NCI-H2029 treated with DMSO at 0.1 percent for 48 hours (cell line): ENCODE measurements at regions not wholly inside any gene's neighbourhood (a gene's known extent, or its start where the extent isn't known, plus 50 kb on each side); places are given as distances from the start of the nearest gene placed in this dataset.

Experiments
- DNase-seq: peaks from one replicate; lab custom pipeline; 2025; lab: John Stamatoyannopoulos, UW

DNA sequence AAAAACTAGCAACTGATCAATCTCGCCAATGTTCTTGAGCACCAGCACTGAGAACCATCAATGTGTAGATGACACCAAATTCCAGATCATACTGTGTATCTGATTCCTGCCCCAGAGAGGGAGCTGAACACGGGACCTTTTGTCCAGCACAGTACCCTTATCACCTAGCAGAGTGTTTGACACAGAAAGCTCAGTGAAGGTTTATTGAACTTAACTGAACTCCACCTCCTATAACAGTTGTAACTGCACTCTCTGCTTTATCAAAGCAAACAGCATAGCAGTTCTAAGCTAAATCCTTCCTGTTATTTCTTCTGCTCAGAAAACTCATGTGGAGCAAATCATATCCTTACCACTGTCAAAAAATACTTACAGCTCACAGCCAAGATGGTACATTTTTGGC, 183.4 kb upstream of the SLCO3A1 start:
- DNase-seq, result no peak

DNA sequence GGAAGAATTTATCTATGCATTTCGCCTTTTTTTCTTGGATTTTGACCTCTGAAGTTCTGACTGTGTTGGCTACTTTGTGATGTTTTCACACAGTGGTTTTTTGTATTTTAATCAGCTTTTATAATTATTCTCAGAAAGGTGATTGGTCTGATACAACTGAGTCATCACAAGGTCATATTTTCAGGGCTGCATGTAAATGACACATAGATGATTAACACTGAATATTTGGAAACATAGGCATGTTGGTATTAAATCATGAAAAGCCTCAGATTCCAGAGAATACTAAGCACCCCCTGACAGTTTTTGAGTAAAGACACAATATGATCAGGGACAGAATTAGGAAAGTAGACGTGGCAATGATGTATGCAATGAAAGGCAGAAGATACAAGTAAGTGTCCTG, 175.5 kb upstream of the SLCO3A1 start:
- no peak for DNase-seq

DNA sequence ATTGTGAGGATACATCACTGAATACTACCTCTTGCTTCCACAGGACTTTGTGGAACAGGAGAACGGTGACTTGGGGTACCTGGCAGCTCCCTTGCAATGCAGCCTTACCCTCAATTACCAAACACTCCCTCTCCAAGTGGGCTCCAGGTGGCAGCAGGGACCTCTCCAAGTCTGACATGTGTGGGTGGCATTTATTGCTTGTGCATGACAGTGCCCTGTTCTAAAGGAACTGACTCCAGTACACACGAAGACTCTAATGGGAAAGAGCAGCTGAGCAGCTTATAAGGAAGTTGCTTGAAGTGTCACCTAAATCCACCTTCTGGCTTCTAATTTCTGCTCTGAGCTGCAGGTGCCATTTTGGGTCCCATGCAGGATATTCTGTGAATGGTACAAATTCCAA, 174.1 kb upstream of the SLCO3A1 start:
- DNase-seq, result no peak

DNA sequence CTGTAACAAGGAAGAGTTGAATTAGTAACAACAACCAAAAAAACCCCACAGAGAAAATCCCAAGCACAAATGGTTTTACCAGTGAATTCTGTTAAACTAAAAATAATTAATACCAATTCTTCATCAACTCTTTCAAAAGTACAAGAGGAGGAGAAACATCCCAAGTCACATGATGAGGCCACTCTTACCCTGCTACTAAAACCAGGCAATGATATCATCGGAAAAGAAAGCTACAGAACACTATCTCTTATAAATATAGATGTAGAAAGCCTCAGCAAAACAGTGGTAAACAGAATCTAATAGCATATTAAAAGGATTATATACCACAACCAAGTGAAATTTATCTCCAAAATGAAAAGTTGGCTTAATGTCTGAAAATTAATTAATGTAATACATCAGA, 168.1 kb upstream of the SLCO3A1 start:
- no peak for DNase-seq

DNA sequence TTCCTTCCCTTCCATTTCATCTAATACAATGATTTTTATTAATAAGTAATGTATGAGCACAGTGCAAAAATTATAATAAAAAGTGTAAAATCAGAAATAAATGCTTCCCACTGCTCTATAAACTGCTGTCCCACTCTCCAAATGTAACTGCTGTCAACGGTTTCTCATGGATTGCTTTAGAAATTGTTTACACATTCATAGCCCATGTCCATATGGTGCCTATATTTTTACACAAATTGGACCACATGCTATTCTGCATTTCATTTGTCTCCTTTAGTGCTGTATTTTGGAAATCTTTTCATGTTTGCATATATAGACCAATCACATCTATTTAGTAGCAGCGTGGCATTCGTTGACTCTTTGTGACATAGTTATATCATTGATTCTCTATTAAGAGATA, 164.7 kb upstream of the SLCO3A1 start:
- no peak for DNase-seq

DNA sequence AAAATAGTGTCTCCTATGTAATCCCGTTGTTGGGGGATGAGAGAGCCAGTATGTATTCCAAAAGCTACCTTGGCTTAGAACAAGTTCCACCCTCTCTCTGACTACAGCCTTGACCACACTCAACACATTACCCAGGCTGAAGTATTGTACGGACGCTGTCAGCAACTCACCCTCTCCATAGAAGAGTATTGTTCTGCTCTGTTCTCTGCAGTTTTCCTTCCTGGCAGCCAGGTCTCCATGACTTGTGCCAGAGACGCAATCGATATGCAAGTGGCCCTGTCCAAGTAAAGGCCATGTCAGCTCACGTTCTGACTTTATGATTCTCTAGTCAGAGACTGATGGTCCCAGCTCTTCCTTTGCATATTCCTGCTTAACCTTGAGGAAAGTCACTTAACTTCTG, 164.1 kb upstream of the SLCO3A1 start:
- no peak for DNase-seq

DNA sequence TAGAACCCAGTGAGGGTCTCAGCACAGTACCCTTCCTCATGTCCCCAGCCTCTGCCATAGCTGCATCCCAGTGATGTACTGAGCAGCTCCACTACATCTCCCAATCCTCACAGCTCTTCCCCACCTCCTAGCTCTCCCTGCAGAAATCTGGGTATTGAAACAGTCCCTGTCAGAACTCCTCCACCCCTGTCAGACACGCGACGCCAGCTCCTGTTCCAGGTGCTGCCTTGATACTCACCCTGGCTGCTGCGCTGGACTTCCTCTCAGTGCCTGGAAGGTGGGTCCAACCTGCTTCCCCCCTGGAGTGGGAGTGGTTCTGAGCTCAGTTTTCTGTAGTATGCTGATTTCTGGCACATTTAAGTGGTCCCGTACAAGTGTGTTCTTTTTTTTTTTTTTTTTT, 160.9 kb upstream of the SLCO3A1 start:
- DNase-seq, result no peak

DNA sequence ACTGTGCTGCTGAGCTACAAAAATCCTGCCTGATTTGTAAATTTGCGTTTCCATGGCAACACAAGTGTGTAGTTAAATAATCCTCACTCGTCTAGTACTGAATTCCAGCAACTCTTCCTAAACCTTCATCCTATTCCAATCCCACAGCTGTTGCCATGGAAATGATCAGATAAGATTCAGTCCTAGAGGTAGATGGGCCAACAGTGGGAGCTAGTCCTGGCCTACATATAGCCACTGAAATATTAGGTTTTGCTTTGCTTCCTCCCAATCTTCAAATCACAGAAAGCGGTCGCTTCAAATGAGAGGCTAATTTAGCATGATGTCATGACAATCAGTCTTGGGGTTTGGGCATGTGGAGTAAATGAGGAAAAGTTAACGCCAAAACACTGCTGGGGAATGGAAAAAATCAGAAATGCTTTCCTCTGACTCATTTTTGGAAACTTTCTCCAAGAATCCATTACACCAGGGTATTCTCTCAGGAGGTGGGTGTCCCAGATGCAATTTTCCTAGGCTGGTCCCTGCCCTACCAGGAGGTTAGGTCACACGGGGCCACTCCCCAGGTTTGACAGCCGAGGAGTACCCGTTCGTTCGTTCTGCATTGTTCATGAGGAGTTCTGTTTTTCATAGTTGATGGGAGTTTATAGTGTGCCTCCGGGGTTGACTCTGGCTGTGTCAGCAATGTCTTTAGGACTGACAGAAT, 159.2 kb upstream of the SLCO3A1 start:
- no peak for DNase-seq

DNA sequence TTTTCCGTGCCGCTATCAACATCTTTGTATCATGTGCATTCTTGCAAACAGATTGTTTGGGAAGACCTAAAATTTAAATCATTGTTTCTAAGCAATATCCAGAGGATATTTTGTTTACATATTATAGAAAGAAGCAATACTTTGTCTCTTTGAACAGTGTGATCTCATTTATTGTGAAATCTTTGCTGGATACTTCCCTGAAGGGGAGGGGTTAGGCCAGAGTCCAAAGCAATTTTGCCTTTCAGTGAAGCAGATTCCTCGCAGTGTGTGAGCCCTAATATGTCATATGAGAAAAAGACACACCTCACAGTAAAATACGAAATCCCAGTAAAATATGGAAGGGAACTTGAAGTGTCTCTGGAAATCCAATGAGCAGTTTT, 158.7 kb upstream of the SLCO3A1 start:
- DNase-seq, result no peak

DNA sequence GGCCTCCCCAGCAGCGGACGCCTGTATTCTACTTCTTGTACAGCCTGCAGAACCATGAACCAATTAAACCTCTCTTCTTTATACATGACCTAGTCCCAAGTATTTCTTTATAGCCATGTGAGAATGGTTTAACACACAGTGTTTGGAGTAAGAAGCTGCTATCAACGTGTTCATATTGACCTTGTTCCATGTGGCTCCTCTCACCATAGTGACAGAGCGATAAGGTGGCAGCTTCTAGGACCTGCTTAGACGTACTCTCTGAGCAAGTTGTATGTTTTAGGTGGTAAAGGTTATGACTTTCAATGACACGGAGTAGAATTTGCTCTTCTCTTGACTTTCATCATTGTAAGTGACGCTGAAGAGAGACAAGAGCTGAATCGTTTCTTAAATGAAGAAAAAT, 157.7 kb upstream of the SLCO3A1 start:
- DNase-seq, result no peak

DNA sequence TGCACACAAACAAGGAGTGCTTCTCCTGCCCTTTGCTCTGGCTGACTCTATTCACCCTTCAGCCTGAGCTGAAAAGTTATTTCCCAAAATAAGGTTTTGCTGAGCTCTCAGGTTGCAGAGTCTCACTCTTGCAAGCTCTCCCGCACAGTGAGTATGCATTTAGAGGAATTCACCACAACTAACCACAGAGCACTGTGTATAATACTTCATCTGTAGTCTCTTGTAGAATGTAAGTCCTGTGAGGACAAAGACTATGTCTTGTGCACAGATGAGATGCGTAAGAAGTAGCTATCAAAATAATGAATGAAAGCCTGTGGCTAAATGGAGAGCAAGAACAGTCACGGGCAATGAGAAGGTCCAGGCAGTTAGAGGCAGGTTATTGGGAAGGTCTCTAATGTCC, 156.5 kb upstream of the SLCO3A1 start:
- DNase-seq, result no peak

DNA sequence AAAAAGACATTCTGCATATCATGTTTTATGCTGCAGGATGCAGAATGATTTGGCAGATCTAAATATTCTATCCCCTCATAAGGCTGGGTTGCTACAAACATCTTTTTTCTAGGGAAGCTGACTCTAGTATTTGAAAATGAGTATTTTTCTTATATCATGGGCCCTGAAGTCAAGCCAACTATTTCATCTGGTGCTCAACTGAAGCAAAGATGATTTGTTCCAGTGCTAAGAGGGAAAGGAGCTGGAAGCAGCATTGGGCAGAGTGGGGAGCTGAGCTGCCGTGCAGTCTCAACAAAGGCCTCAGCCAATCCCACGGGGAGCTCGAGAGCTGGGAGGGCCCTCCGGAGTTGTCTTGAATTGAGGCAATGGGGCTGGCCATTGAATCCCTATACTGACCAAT, 155.3 kb upstream of the SLCO3A1 start:
- DNase-seq, result no peak

DNA sequence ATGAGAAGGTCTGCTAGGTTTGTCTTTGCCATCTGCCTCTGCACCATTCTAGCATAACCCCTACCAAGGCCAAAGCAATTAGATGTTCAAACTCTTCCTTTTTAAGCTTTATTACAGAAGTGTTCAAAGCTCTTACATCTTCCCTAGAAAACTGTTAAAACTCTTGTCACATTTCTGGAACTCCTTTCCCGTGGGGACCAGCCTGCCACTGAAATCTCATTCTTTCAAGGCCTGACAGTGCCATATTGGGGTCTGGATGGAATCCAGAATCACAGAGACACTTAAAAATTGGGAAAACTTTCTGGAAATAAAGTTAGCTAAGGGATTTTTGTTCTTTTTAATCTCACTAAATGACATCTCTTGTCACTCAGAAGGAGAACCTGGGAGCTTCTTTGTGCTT, 153.8 kb upstream of the SLCO3A1 start:
- no peak for DNase-seq

DNA sequence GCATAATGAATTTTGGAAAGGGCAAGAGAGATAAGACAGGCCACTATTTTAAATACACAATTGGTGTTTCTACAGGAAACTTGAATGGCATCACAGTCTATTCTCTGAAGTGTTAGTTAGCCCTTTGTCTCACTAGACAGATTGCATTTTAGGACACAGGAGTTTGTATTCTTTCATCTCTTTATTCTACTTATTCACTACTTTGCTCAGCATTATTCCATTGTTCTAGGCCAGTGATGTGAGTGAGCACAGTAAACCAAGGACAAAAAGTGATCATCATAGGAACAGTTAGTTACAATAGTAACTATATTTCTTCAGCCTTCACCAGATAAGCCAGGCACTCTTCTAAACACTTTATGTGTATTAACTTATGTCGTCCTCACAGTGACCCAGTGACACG, 150.2 kb upstream of the SLCO3A1 start:
- no peak for DNase-seq

DNA sequence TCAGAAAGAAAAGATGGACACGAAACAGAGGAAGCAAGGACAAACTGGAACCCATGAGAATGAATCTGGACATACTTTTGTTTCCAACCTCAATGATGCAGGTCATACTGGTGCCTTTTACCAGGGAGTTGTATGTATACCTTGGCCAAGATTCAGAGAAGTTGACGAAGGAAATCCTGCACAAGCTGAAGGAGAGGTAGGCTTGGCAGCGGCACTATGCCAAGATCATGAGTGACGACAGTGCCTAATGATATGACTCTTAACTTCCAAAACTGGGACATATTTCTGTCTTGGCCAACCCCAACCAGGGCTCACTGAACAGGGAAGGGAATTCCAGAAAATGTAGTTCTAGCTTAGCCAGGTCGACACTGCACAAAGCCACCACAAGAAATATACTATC, 149.2 kb upstream of the SLCO3A1 start:
- DNase-seq, result no peak

DNA sequence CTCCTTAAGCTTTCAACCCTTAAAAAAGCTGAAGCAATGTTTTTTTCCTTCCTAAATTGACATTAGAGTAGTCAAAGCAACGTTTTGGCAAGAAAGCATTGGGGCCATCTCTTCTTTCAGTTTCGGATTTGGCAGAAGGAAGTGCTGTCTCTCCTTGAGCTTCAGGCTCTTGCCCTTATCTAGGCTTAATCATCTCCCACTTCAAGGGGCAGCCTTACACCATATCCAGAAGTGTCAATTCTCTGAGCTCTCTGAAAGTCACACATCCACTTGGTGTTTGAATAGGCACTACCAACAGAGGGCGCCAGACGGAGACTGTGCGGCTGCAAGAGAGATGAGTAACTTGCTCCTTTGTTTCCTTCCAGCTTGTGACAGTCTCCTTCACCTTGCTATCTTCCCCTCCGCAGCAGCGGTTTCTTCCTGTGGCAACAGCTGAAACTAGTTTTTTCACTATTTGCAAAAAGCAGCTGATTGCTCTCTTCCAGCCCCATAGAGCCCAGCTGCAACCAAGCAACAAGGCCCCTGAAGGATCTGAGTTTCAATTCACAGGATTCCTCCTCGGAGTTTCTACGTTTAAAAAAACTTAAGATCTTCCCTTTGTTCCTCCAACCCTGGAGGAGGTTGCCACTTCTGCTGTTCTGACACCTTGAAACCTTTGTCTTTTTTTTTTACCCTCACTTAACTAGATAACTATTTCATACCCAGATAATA, 147.0 kb upstream of the SLCO3A1 start:
- DNase-seq, result peak; percentile 15

DNA sequence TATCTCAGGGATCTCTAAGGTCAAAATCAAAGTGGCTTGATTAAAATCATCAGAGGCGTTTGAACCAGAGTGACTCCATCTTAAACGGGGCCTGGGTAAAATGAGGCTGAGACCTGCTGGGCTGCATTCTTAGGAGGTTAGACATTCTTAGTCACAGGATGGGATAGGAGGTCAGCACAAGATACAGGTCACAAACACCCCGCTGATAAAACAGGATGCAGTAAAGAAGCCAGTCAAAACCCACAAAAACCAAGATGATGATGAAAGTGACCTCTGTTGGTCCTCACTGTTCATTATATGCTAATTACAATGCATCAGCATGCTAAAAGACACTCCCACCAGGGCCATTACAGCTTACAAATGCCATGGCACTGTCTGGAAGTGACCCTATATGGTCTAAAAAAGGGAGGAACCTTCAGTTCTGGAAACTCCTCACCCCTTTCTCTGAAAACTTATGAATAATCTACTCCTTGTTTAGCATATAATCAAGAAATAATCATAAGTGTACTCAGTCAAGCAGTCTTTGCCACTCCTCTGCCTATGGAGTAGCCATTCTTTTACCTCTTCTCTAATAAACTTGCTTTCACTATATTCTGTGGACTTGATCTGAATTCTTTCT, 143.3 kb upstream of the SLCO3A1 start:
- DNase-seq, result no peak

DNA sequence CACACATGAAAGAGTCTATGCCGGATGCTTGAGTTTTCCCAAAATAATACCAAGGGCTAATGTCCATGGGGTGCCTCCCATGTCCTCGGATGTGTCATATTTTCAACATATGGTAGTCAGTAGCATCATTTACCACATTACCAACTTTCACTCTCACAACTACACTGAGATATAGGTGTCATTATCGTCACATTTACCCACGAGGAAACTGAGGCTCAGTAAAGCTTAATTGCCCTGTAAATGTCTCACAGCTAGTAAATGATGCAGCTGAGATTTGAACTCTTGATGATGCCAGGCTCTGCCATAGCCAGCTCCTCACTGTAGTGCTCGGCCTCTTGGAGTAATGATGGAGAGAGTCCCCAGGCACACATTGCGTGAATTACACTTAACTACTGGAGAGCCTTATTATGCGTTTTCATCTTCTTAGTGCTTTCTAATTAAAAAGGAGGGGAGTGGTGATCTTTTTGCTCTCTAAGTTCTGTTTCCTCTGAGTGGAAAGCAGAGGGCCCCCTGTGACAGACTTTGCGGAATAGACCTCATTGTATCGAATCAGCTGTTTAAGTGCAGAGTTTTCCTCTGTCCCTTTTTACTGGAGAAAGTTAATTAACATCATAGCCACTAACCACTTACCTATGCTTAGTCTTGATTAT, 142.0 kb upstream of the SLCO3A1 start:
- no peak for DNase-seq

DNA sequence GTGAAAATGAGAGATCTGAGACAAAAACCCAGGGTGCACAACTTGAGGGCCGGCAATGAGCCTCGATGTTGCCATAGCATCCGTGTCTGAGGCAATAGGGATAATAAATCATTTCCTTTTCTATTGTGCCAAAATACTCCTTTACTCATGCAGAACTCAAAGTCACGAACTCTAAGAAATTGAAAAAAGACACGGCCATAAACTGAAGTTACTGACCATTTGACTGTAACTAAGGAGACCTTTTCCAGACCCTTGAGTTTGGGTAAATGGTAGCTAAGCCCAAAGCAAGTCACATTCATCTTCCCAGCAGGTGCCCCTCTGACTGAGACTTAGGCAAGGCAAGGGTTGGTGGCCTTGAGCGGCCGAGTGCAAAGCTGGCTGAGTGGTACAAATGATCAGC, 141.2 kb upstream of the SLCO3A1 start:
- no peak for DNase-seq

DNA sequence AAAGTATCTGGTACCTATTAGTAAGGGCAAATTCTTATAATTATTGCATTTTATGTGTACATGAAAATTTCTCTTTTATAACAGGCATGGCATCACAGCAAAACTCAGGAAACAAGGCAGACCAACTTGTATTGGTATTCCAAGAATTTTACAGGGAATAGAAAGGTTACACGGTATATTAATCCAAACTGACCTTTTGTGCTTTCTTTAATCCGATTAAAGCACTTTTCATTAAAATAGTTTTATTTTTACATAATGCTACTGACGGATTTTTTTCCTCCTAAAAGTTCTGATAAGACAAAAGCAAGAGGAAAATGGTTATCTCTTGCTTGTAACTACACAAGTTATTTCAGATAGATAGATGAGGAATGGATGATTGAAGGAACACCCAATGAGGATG, 137.0 kb upstream of the SLCO3A1 start:
- DNase-seq, result no peak

DNA sequence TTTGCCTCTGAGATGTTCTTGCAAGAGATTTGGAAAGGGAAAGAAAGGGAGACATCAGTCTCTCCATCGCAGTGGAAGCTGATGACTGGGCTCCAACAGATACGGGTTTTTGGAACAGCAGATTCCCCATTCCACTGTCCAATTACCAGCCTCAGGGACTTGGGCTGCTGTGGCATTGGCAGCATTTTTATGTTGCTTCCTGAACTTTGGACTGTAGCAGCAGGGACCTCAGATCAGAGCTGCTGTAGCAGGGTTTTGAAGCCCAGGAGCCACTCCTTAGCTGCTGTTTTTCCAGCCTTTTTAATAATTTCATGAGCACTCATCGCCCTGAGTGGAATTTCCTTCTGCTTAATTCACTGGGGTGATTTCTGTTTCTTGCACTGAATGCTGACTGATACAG, 135.7 kb upstream of the SLCO3A1 start:
- no peak for DNase-seq

DNA sequence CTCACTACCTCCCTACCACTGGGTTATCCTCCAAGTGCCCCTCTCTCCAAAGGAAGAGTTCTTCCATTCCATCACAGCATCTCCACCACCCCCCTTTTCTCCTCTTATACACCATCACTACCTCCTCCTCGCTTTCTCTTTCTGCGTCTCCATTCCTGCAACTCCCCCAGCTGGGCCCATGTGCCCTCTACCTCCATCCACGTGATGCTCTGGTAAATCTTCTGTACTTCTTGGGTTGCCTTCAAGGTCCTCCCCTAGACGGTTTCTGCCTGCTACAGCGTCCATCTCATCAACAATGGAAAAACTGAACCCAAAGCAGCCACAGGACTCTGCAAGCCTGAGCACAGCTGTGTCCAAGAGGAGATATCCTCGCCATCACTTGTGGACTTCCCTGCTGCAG, 129.5 kb upstream of the SLCO3A1 start:
- no peak for DNase-seq

DNA sequence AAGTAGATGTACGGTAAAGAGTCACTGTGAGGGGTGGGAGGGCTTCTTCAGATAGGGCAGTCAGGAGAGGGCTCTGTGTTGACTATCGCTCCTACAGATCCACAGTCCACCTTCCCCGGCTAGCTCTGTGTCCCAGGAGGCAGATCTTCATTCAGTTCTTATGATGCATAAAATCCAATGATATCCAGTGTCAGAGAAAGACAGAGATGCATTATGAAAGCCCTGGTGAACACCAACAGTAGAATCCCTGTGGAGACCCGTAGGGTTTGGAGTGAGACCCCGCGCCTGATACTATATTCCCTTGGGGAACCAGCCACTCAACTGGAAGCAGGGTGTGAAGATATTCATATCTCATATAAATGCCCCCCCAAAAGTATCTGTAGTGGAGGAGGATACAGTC, 119.8 kb upstream of the SLCO3A1 start:
- no peak for DNase-seq
